ENCODE measurements at regions not wholly inside any gene's neighbourhood (a gene's known extent, or its start where the extent isn't known, plus 50 kb on each side); places are given as distances from the start of the nearest gene placed in this dataset.
"Not testable (repeated sequence)": the region's sequence is repeated elsewhere in the genome, so short reads cannot be mapped to it uniquely, and the experiment has no call there.

GRCh38 chr15:93932164-93932776 is 299.1 kb upstream of the MCTP2 start:
- Histone ChIP-seq H3K9me3 (ENCODE audit: low read length) (no peaks in the 10 kb centered on the region), H3K4me3 (ENCODE audit: low read depth in 1 of 2, low read length in 2 of 2) (no peak overlapping the region), H3K4me1 (ENCODE audit: insufficient read depth, low read length) (no peaks in the 10 kb centered on the region), H3K36me3 (ENCODE audit: insufficient read depth, low read length) (no peaks in the 10 kb centered on the region), H3K27ac (ENCODE audit: low read depth, low read length) (no peak overlapping the region), H3K27me3 (ENCODE audit: control insufficient read depth in 1 of 2, insufficient read depth in 2 of 2, low read length in 2 of 2) (no peaks in the 10 kb centered on the region), H3K9ac (ENCODE audit: low read length) (no peak overlapping the region)

- H3K9ac ChIP-seq (ENCODE audit: low read length): no peak overlapping the region
Observed at GRCh38 chr15:93929375-93930094, 301.8 kb upstream of the MCTP2 start.

GRCh38 chr15:93920204-93920603 is 311.2 kb upstream of the MCTP2 start:
- H3K4me1 ChIP-seq (ENCODE audit: insufficient read depth, low read length): no peaks in the 10 kb centered on the region
- no peak overlapping the region for H3K4me3 ChIP-seq (ENCODE audit: low read depth in 1 of 2, low read length in 2 of 2)
- H3K9me3 ChIP-seq (ENCODE audit: low read length): no peaks in the 10 kb centered on the region
- H3K27ac ChIP-seq (ENCODE audit: low read depth, low read length): no peak overlapping the region
- H3K27me3 ChIP-seq (ENCODE audit: control insufficient read depth in 1 of 2, insufficient read depth in 2 of 2, low read length in 2 of 2): no peaks in the 10 kb centered on the region
- H3K36me3 ChIP-seq (ENCODE audit: insufficient read depth, low read length): no peaks in the 10 kb centered on the region
- H3K9ac ChIP-seq (ENCODE audit: low read length): no peak overlapping the region

More at GRCh38 chr15:93929375-93930094, 301.8 kb upstream of the MCTP2 start:
- H3K9me3 ChIP-seq (ENCODE audit: low read length): no peaks in the 10 kb centered on the region
- H3K4me3 ChIP-seq (ENCODE audit: low read depth in 1 of 2, low read length in 2 of 2): no peak overlapping the region
- H3K27ac ChIP-seq (ENCODE audit: low read depth, low read length): no peak overlapping the region
- no peaks in the 10 kb centered on the region for H3K4me1 ChIP-seq (ENCODE audit: insufficient read depth, low read length)
- H3K27me3 ChIP-seq (ENCODE audit: control insufficient read depth in 1 of 2, insufficient read depth in 2 of 2, low read length in 2 of 2): no peaks in the 10 kb centered on the region
- H3K36me3 ChIP-seq (ENCODE audit: insufficient read depth, low read length): no peaks in the 10 kb centered on the region

GRCh38 chr15:93918801-93919200 is 312.6 kb upstream of the MCTP2 start:
- H3K36me3 ChIP-seq (ENCODE audit: insufficient read depth, low read length); H3K4me3 ChIP-seq (ENCODE audit: low read depth in 1 of 2, low read length in 2 of 2); H3K9me3 ChIP-seq (ENCODE audit: low read length); H3K27me3 ChIP-seq (ENCODE audit: control insufficient read depth in 1 of 2, insufficient read depth in 2 of 2, low read length in 2 of 2); H3K27ac ChIP-seq (ENCODE audit: low read depth, low read length); H3K9ac ChIP-seq (ENCODE audit: low read length); H3K4me1 ChIP-seq (ENCODE audit: insufficient read depth, low read length): not testable (repeated sequence)

- H3K27ac ChIP-seq (ENCODE audit: low read depth, low read length): no peak overlapping the region
- H3K9ac ChIP-seq (ENCODE audit: low read length): no peak overlapping the region
- no peaks in the 10 kb centered on the region for H3K9me3 ChIP-seq (ENCODE audit: low read length)
- H3K4me1 ChIP-seq (ENCODE audit: insufficient read depth, low read length): no peaks in the 10 kb centered on the region
- H3K4me3 ChIP-seq (ENCODE audit: low read depth in 1 of 2, low read length in 2 of 2): no peak overlapping the region
- no peaks in the 10 kb centered on the region for H3K27me3 ChIP-seq (ENCODE audit: control insufficient read depth in 1 of 2, insufficient read depth in 2 of 2, low read length in 2 of 2)
- H3K36me3 ChIP-seq (ENCODE audit: insufficient read depth, low read length): no peaks in the 10 kb centered on the region
Observed at GRCh38 chr15:93917181-93917580, 314.2 kb upstream of the MCTP2 start.

GRCh38 chr15:93913871-93914270 is 317.5 kb upstream of the MCTP2 start:
- Histone ChIP-seq H3K27me3 (ENCODE audit: control insufficient read depth in 1 of 2, insufficient read depth in 2 of 2, low read length in 2 of 2) (no peaks in the 10 kb centered on the region), H3K4me1 (ENCODE audit: insufficient read depth, low read length) (no peaks in the 10 kb centered on the region), H3K27ac (ENCODE audit: low read depth, low read length) (no peak overlapping the region), H3K4me3 (ENCODE audit: low read depth in 1 of 2, low read length in 2 of 2) (no peak overlapping the region), H3K9me3 (ENCODE audit: low read length) (no peaks in the 10 kb centered on the region), H3K9ac (ENCODE audit: low read length) (no peak overlapping the region), H3K36me3 (ENCODE audit: insufficient read depth, low read length) (no peaks in the 10 kb centered on the region)

GRCh38 chr15:93913310-93913709 is 318.1 kb upstream of the MCTP2 start:
- no peaks in the 10 kb centered on the region for H3K27me3 ChIP-seq (ENCODE audit: control insufficient read depth in 1 of 2, insufficient read depth in 2 of 2, low read length in 2 of 2)
- H3K4me3 ChIP-seq (ENCODE audit: low read depth in 1 of 2, low read length in 2 of 2): no peak overlapping the region
- no peak overlapping the region for H3K27ac ChIP-seq (ENCODE audit: low read depth, low read length)
- no peaks in the 10 kb centered on the region for H3K9me3 ChIP-seq (ENCODE audit: low read length)
- no peaks in the 10 kb centered on the region for H3K36me3 ChIP-seq (ENCODE audit: insufficient read depth, low read length)
- H3K9ac ChIP-seq (ENCODE audit: low read length): no peak overlapping the region
- H3K4me1 ChIP-seq (ENCODE audit: insufficient read depth, low read length): no peaks in the 10 kb centered on the region

- H3K9me3 ChIP-seq (ENCODE audit: low read length): no peaks in the 10 kb centered on the region
- no peaks in the 10 kb centered on the region for H3K27me3 ChIP-seq (ENCODE audit: control insufficient read depth in 1 of 2, insufficient read depth in 2 of 2, low read length in 2 of 2)
- no peak overlapping the region for H3K27ac ChIP-seq (ENCODE audit: low read depth, low read length)
- H3K36me3 ChIP-seq (ENCODE audit: insufficient read depth, low read length): no peaks in the 10 kb centered on the region
- no peaks in the 10 kb centered on the region for H3K4me1 ChIP-seq (ENCODE audit: insufficient read depth, low read length)
- H3K4me3 ChIP-seq (ENCODE audit: low read depth in 1 of 2, low read length in 2 of 2): no peak overlapping the region
- no peak overlapping the region for H3K9ac ChIP-seq (ENCODE audit: low read length)
Observed at GRCh38 chr15:93900476-93901400, 330.6 kb upstream of the MCTP2 start.

GRCh38 chr15:93899817-93900216 is 331.5 kb upstream of the MCTP2 start:
- Histone ChIP-seq H3K4me3 (ENCODE audit: low read depth in 1 of 2, low read length in 2 of 2) (no peak overlapping the region), H3K27ac (ENCODE audit: low read depth, low read length) (no peak overlapping the region), H3K9me3 (ENCODE audit: low read length) (no peaks in the 10 kb centered on the region), H3K36me3 (ENCODE audit: insufficient read depth, low read length) (no peaks in the 10 kb centered on the region), H3K4me1 (ENCODE audit: insufficient read depth, low read length) (no peaks in the 10 kb centered on the region), H3K27me3 (ENCODE audit: control insufficient read depth in 1 of 2, insufficient read depth in 2 of 2, low read length in 2 of 2) (no peaks in the 10 kb centered on the region), H3K9ac (ENCODE audit: low read length) (no peak overlapping the region)

- no peaks in the 10 kb centered on the region for H3K9me3 ChIP-seq (ENCODE audit: low read length)
- H3K4me1 ChIP-seq (ENCODE audit: insufficient read depth, low read length): no peaks in the 10 kb centered on the region
- H3K9ac ChIP-seq (ENCODE audit: low read length): no peak overlapping the region
- no peak overlapping the region for H3K4me3 ChIP-seq (ENCODE audit: low read depth in 1 of 2, low read length in 2 of 2)
- no peaks in the 10 kb centered on the region for H3K27me3 ChIP-seq (ENCODE audit: control insufficient read depth in 1 of 2, insufficient read depth in 2 of 2, low read length in 2 of 2)
- no peaks in the 10 kb centered on the region for H3K36me3 ChIP-seq (ENCODE audit: insufficient read depth, low read length)
- no peak overlapping the region for H3K27ac ChIP-seq (ENCODE audit: low read depth, low read length)
Observed at GRCh38 chr15:93897377-93897776, 334.0 kb upstream of the MCTP2 start.

GRCh38 chr15:93895976-93896770 is 335.2 kb upstream of the MCTP2 start:
- H3K36me3 ChIP-seq (ENCODE audit: insufficient read depth, low read length): no peaks in the 10 kb centered on the region
- no peaks in the 10 kb centered on the region for H3K9me3 ChIP-seq (ENCODE audit: low read length)
- no peak overlapping the region for H3K4me3 ChIP-seq (ENCODE audit: low read depth in 1 of 2, low read length in 2 of 2)
- H3K9ac ChIP-seq (ENCODE audit: low read length): no peak overlapping the region
- no peaks in the 10 kb centered on the region for H3K27me3 ChIP-seq (ENCODE audit: control insufficient read depth in 1 of 2, insufficient read depth in 2 of 2, low read length in 2 of 2)
- no peak overlapping the region for H3K27ac ChIP-seq (ENCODE audit: low read depth, low read length)
- H3K4me1 ChIP-seq (ENCODE audit: insufficient read depth, low read length): no peaks in the 10 kb centered on the region

All from muscle layer of colon (tissue), 2 donors.